IMR-90 (cell line): ENCODE measurements at regions not wholly inside any gene's neighbourhood (a gene's known extent, or its start where the extent isn't known, plus 50 kb on each side); places are given as distances from the start of the nearest gene placed in this dataset.
A peak's percentile ranks its signal among the peaks of the same experiment; 100 is the strongest.

ENCODE experiments used
- ATAC-seq: fragments of 200-7000 bp; cut with Tn5 transposase; 2 replicates; pipeline ENCODE4 v1.9.1; 2020; ENCODE audit warnings: low read depth, mild to moderate bottlenecking, moderate library complexity
- BruUV-seq: library from RNA; stranded (reverse); fragments of 400-500 nt; replicated peaks from 2 replicates; lab custom pipeline; 2021; lab: Mats Ljungman, UMichigan
- CTCF ChIA-PET: fragments of 300-600 bp; formaldehyde crosslinking; extraction: SDS; loops from one replicate; lab custom pipeline; 2021; ENCODE audit warnings: antibody characterized with exemption; lab: Yijun Ruan, JAX
- POLR2A ChIA-PET: fragments of 300-600 bp; sonication (Branson Sonifier 250); formaldehyde crosslinking; loops from one replicate; lab custom pipeline; 2022; ENCODE audit warnings: antibody characterized with exemption; ENCODE audit not compliant: unreplicated experiment; lab: Charles Lee
- DNase-seq: peaks from one replicate; pipeline ENCODE4 v3.0.0; 2013
- H2AFZ ChIP-seq: replicated peaks from 2 replicates; pipeline ENCODE3; 2013; ENCODE audit warnings: low read length, mild to moderate bottlenecking; ENCODE audit not compliant: poor library complexity
- H2AK5ac ChIP-seq: 2 replicates; pipeline ENCODE4 v1.6.1; 2013; ENCODE audit warnings: low read depth, low read length, inconsistent platforms
- H2AK9ac ChIP-seq: replicated peaks from 2 replicates; pipeline ENCODE3; 2013; ENCODE audit warnings: mild to moderate bottlenecking, low read depth, low read length, moderate library complexity; ENCODE audit not compliant: poor library complexity
- H2BK120ac ChIP-seq: 2 replicates; pipeline ENCODE4 v1.6.1; 2013; ENCODE audit warnings: low read depth, low read length, inconsistent platforms
- H2BK15ac ChIP-seq: 3 replicates; pipeline ENCODE4 v1.6.1; 2013; ENCODE audit warnings: low read depth, low read length, inconsistent platforms
- H2BK20ac ChIP-seq: 2 replicates; pipeline ENCODE4 v1.6.1; 2013; ENCODE audit warnings: low read depth, mild to moderate bottlenecking, inconsistent platforms, low read length, moderate library complexity
- H2BK5ac ChIP-seq: 2 replicates; pipeline ENCODE4 v1.6.1; 2013; ENCODE audit warnings: mild to moderate bottlenecking, low read depth, low read length, inconsistent platforms; ENCODE audit not compliant: poor library complexity, severe bottlenecking
- H3K14ac ChIP-seq: replicated peaks from 2 replicates; pipeline ENCODE4 v1.6.1; 2013; ENCODE audit warnings: low read depth, low read length, inconsistent platforms
- H3K18ac ChIP-seq: 2 replicates; pipeline ENCODE4 v1.6.1; 2013; ENCODE audit warnings: low read depth, low read length, control low read depth
- H3K23ac ChIP-seq: 2 replicates; pipeline ENCODE4 v1.6.1; 2013; ENCODE audit warnings: low read depth, low read length, inconsistent platforms
- H3K27ac ChIP-seq: 2 replicates; pipeline ENCODE4 v1.5.1; 2013; ENCODE audit warnings: mild to moderate bottlenecking, control low read depth, low read length; ENCODE audit not compliant: insufficient read depth
- H3K27me3 ChIP-seq: 2 replicates; pipeline ENCODE4 v1.6.1; 2013; ENCODE audit warnings: low read length; ENCODE audit not compliant: control insufficient read depth, insufficient read depth
- H3K36me3 ChIP-seq: 2 replicates; pipeline ENCODE4 v1.6.1; 2013; ENCODE audit warnings: low read length, mixed read lengths; ENCODE audit not compliant: control insufficient read depth, insufficient read depth
- H3K4ac ChIP-seq: 2 replicates; pipeline ENCODE4 v1.6.1; 2013; ENCODE audit warnings: low read depth, low read length, inconsistent platforms
- H3K4me1 ChIP-seq: 2 replicates; pipeline ENCODE4 v1.6.1; 2013; ENCODE audit warnings: low read length, mixed read lengths; ENCODE audit not compliant: control insufficient read depth, insufficient read depth
- H3K4me2 ChIP-seq: 2 replicates; pipeline ENCODE4 v1.6.1; 2013; ENCODE audit warnings: low read depth, mild to moderate bottlenecking, control low read depth, low read length, moderate library complexity
- H3K4me3 ChIP-seq: 2 replicates; pipeline ENCODE4 v1.5.1; 2013; ENCODE audit warnings: low read depth, mild to moderate bottlenecking, control low read depth, low read length, moderate library complexity; ENCODE audit not compliant: insufficient read depth
- H3K56ac ChIP-seq: 2 replicates; pipeline ENCODE4 v1.6.1; 2013; ENCODE audit warnings: low read length, inconsistent platforms; ENCODE audit not compliant: insufficient read depth; ENCODE audit errors: extremely low read depth
- H3K79me1 ChIP-seq, 2 experiments: 2 replicates each; pipeline ENCODE4 v1.6.1; 2013; ENCODE audit warnings: low read length in 2 of 2, inconsistent platforms in 1 of 2, low read depth in 1 of 2
- H3K9ac ChIP-seq: 2 replicates; pipeline ENCODE4 v1.6.1; 2013; ENCODE audit warnings: low read depth, low read length, control low read depth
- H3K9me1 ChIP-seq: 2 replicates; pipeline ENCODE4 v1.6.1; 2013; ENCODE audit warnings: low read length, inconsistent platforms; ENCODE audit not compliant: insufficient read depth
- H3K9me3 ChIP-seq: 2 replicates; pipeline ENCODE4 v1.6.1; 2013; ENCODE audit warnings: low read length; ENCODE audit not compliant: control insufficient read depth, insufficient read depth
- H4K20me1 ChIP-seq: 2 replicates; pipeline ENCODE4 v1.6.1; 2013; ENCODE audit warnings: low read length, inconsistent platforms; ENCODE audit not compliant: insufficient read depth
- H4K5ac ChIP-seq: 2 replicates; pipeline ENCODE4 v1.6.1; 2013; ENCODE audit warnings: mild to moderate bottlenecking, low read depth, low read length, control low read depth
- H4K8ac ChIP-seq, 2 experiments: 2 replicates each; pipeline ENCODE4 v1.6.1; 2013; ENCODE audit warnings: low read depth in 2 of 2, low read length in 2 of 2, control low read depth in 1 of 2, inconsistent platforms in 1 of 2
- H4K91ac ChIP-seq: 2 replicates; pipeline ENCODE4 v1.6.1; 2013; ENCODE audit warnings: low read depth, low read length, inconsistent platforms; ENCODE audit not compliant: insufficient read depth
- BHLHE40 ChIP-seq: fragments of 150-350 bp; IDR thresholded peaks from 2 replicates; pipeline ENCODE4 v1.6.1; 2016; ENCODE audit warnings: mild to moderate bottlenecking, low read depth, low read length
- CHD1 ChIP-seq: IDR thresholded peaks from 2 replicates; pipeline ENCODE4 v1.6.1; 2012; ENCODE audit warnings: low read depth, low read length, improper control_type of control experiment
- CTCF ChIP-seq: conservative IDR thresholded peaks from 2 replicates; pipeline ENCODE4 v1.5.1; 2012; ENCODE audit warnings: mild to moderate bottlenecking, low read depth, low read length, improper control_type of control experiment
- FOS ChIP-seq: fragments of 150-350 bp; IDR thresholded peaks from 2 replicates; pipeline ENCODE4 v1.6.1; 2016; ENCODE audit warnings: low read depth, low read length
- MAFK ChIP-seq: IDR thresholded peaks from 2 replicates; pipeline ENCODE4 v1.6.1; 2012; ENCODE audit warnings: low read depth, low read length, improper control_type of control experiment
- POLR2A ChIP-seq: IDR thresholded peaks from 2 replicates; pipeline ENCODE4 v1.6.1; 2012; ENCODE audit warnings: mild to moderate bottlenecking, low read depth, low read length
- RCOR1 ChIP-seq: IDR thresholded peaks from 2 replicates; pipeline ENCODE4 v1.6.1; 2012; ENCODE audit warnings: mild to moderate bottlenecking, low read length, improper control_type of control experiment; ENCODE audit not compliant: insufficient replicate concordance
- SMC3 ChIP-seq: fragments of 150-350 bp; IDR thresholded peaks from 2 replicates; pipeline ENCODE4 v1.6.1; 2016; ENCODE audit warnings: low read depth, mild to moderate bottlenecking, antibody characterized with exemption, low read length, moderate library complexity
- USF2 ChIP-seq: fragments of 150-350 bp; IDR thresholded peaks from 2 replicates; pipeline ENCODE4 v1.6.1; 2017; ENCODE audit warnings: mild to moderate bottlenecking, antibody characterized with exemption, low read length, low read depth
- WGBS, 2 experiments: methylation state at CpG; one replicate each; pipeline versions ENCODE4 v1.1.5 to v1.1.7; 2013; ENCODE audit warnings: missing lambda C conversion rate in 2 of 2; ENCODE audit not compliant: insufficient read length in 1 of 2; ENCODE audit errors: extremely low coverage in 2 of 2; 5-methylcytosine and 5-hydroxymethylcytosine counted together
- dilution Hi-C: fragments of 300-500 bp; cut with HindIII; formaldehyde crosslinking; loops from one replicate; pipeline ENCODE4 v1.14.3; 2018; ENCODE audit warnings: low sequenced_read_pairs; ENCODE audit not compliant: unreplicated experiment
- in situ Hi-C: fragments of 300-500 bp; cut with MboI; formaldehyde crosslinking; loops from 3 replicates; pipeline ENCODE4 v1.14.3; 2019; ENCODE audit warnings: low sequenced_read_pairs, inconsistent platforms, mixed read lengths
- intact Hi-C: fragments of 100-400 bp; cut with micrococcal nuclease; formaldehyde crosslinking; loops from 2 replicates; pipeline ENCODE4 v1.10.0; 2022

- TF ChIP-seq RCOR1 (peak; percentile 5), FOS (peak; percentile 56), SMC3 (peak; percentile 15; the same call in 1 of the 2 replicates), BHLHE40 (no peak), POLR2A (no peak), CTCF (no peak), USF2 (no peak), CHD1 (no peak), MAFK (no peak)
- Histone ChIP-seq H3K4me1 (peaks cover 8% of the 10 kb centered on the region), H2BK120ac (no peak overlapping the region), H4K8ac (no peak overlapping the region), H3K14ac (no peak overlapping the region), H3K4me3 (no peak overlapping the region), H4K91ac (peak overlapping the region; percentile 11; the same call in 1 of the 2 replicates), H4K20me1 (no peaks in the 10 kb centered on the region; the same call in 1 of the 2 replicates), H3K9ac (no peak overlapping the region), H3K79me1 (no peaks in the 10 kb centered on the region), H3K9me3 (no peaks in the 10 kb centered on the region), H3K27ac (0 out of 2 replicates have a peak overlapping the region, but pooled peaks have one; percentile 36), H3K56ac (no peak overlapping the region), H3K4me2 (peak overlapping the region; percentile 84), H2BK20ac (no peak overlapping the region), H3K18ac (no peak overlapping the region), H3K4ac (no peak overlapping the region), H2BK5ac (no peak overlapping the region), H3K27me3 (no peaks in the 10 kb centered on the region), H2AK9ac (no peak overlapping the region), H2AFZ (no peak overlapping the region), H4K5ac (no peak overlapping the region), H2BK15ac (no peak overlapping the region; the same call in 2 of the 3 replicates), H3K23ac (no peak overlapping the region), H3K36me3 (no peaks in the 10 kb centered on the region), H3K9me1 (peaks cover 6% of the 10 kb centered on the region; the same call in 1 of the 2 replicates), H2AK5ac (no peak overlapping the region)
- DNase-seq (peak; percentile 90), ATAC-seq (peak; percentile 85)
- ChIA-PET CTCF (interaction anchor here (1.2 to 2.0 kb wide), 3 partner anchors 12 to 160 kb away, joined by 3 to 4 read pairs (median 4); no protein-coding TSS in a partner anchor), POLR2A (no interaction called here)
- 0% methylated on average over 1 of the region's 4 CpGs; no CpG with 5 or more reads in 1 of the 2 experiments for whole genome bisulfite sequencing, 2 experiments
- in situ Hi-C loops (no loop called here), intact Hi-C loops (loop anchor here (1.0 to 2.0 kb wide), 2 partner anchors 9 to 13 kb away; no protein-coding TSS in a partner anchor), dilution Hi-C loops (no loop called here)
- BruUV-seq: no TSS peak
Observed at GRCh38 chr10:94193466-94193924, 169.2 kb downstream of the NOC3L start.
